Stimulated activated CD4-positive, alpha-beta T cell treated with anti-CD3 and anti-CD28 coated beads, Interleukin-12 subunit alpha, Interleukin-12 subunit beta, amount 100 ng/mL, for 24 hours (primary cell): ENCODE measurements at regions not wholly inside any gene's neighbourhood (a gene's known extent, or its start where the extent isn't known, plus 50 kb on each side); places are given as distances from the start of the nearest gene placed in this dataset.
"Not testable (repeated sequence)": the region's sequence is repeated elsewhere in the genome, so short reads cannot be mapped to it uniquely, and the experiment has no call there.

Source experiments
- DNase-seq, 2 experiments: peaks; one replicate each; pipeline ENCODE4 v3.0.0-alpha.2; 2020; ENCODE audit warnings: low read depth in 2 of 2

- no peak for DNase-seq
These were observed 151.1 kb upstream of the MAMLD1 start for GRCh38 chrX:150211988-150212387.

GRCh38 chrX:150212672-150213480, 150.2 kb upstream of the MAMLD1 start:
- DNase-seq: no peak

GRCh38 chrX:150213481-150214030, 149.6 kb upstream of the MAMLD1 start:
- no peak for DNase-seq

- DNase-seq: not testable (repeated sequence)
These were observed 147.1 kb upstream of the MAMLD1 start for GRCh38 chrX:150216000-150216399.

GRCh38 chrX:150216716-150217115, 146.4 kb upstream of the MAMLD1 start:
- DNase-seq: no peak

- no peak for DNase-seq
These were observed 145.5 kb upstream of the MAMLD1 start for GRCh38 chrX:150217609-150218008.

- DNase-seq: no peak
These were observed 143.5 kb upstream of the MAMLD1 start for GRCh38 chrX:150219374-150220185.

GRCh38 chrX:150223176-150224015, 139.7 kb upstream of the MAMLD1 start:
- DNase-seq: no peak

- DNase-seq: no peak
These were observed 138.4 kb upstream of the MAMLD1 start for GRCh38 chrX:150224676-150225075.

GRCh38 chrX:150225266-150225665, 137.9 kb upstream of the MAMLD1 start:
- DNase-seq: no peak

- no peak for DNase-seq
These were observed 137.4 kb upstream of the MAMLD1 start for GRCh38 chrX:150225756-150226155.

GRCh38 chrX:150226223-150226965, 136.7 kb upstream of the MAMLD1 start:
- DNase-seq: no peak

GRCh38 chrX:150227321-150227860, 135.7 kb upstream of the MAMLD1 start:
- DNase-seq: no peak

- DNase-seq: no peak
These were observed 135.2 kb upstream of the MAMLD1 start for GRCh38 chrX:150227873-150228410.

- DNase-seq: no peak
These were observed 134.7 kb upstream of the MAMLD1 start for GRCh38 chrX:150228431-150228830.

GRCh38 chrX:150229030-150229429, 134.1 kb upstream of the MAMLD1 start:
- no peak for DNase-seq

GRCh38 chrX:150229481-150229880, 133.6 kb upstream of the MAMLD1 start:
- DNase-seq: no peak

- not testable (repeated sequence) for DNase-seq
These were observed 132.2 kb upstream of the MAMLD1 start for GRCh38 chrX:150230952-150231351.

GRCh38 chrX:150231368-150231767, 131.7 kb upstream of the MAMLD1 start:
- not testable (repeated sequence) for DNase-seq

GRCh38 chrX:150232222-150232621, 130.9 kb upstream of the MAMLD1 start:
- not testable (repeated sequence) for DNase-seq
